Right atrium auricular region (tissue), 2 donors: ENCODE measurements at regions not wholly inside any gene's neighbourhood (a gene's known extent, or its start where the extent isn't known, plus 50 kb on each side); places are given as distances from the start of the nearest gene placed in this dataset.

Experiments
- DNase-seq: peaks from one replicate; pipeline ENCODE4 v3.0.0-alpha.2; 2019; ENCODE audit warnings: low spot score
- H3K27ac ChIP-seq, 2 donors: fragments of 200-600 bp; sonication (generic); 1 replicate in 1 of 2; 2 replicates in 1 of 2; pipeline ENCODE4 v1.5.1; 2016 to 2019
- H3K27me3 ChIP-seq, 2 donors: fragments of 200-600 bp; sonication (generic); one replicate each; pipeline versions ENCODE4 v1.5.1 to v1.6.0; 2017 to 2019
- H3K36me3 ChIP-seq: fragments of 200-600 bp; sonication (generic); one replicate; pipeline ENCODE4 v1.5.1; 2016
- H3K4me1 ChIP-seq, 2 donors: fragments of 200-600 bp; sonication (generic); one replicate each; pipeline versions ENCODE4 v1.5.1 to v1.6.0; 2017 to 2019
- H3K4me3 ChIP-seq, 2 donors: fragments of 200-600 bp; sonication (generic); 1 replicate in 1 of 2; 2 replicates in 1 of 2; pipeline ENCODE4 v1.5.1; 2017 to 2019; ENCODE audit warnings: mild to moderate bottlenecking in 1 of 2, moderate library complexity in 1 of 2
- H3K9me3 ChIP-seq, 2 donors: fragments of 200-600 bp; sonication (generic); one replicate each; pipeline ENCODE4 v1.5.1; 2019
- CTCF ChIP-seq, 2 donors: fragments of 200-600 bp; sonication (generic); IDR thresholded peaks; one replicate each; pipeline ENCODE4 v1.5.1; 2019; ENCODE audit warnings: antibody characterized with exemption in 2 of 2

DNA sequence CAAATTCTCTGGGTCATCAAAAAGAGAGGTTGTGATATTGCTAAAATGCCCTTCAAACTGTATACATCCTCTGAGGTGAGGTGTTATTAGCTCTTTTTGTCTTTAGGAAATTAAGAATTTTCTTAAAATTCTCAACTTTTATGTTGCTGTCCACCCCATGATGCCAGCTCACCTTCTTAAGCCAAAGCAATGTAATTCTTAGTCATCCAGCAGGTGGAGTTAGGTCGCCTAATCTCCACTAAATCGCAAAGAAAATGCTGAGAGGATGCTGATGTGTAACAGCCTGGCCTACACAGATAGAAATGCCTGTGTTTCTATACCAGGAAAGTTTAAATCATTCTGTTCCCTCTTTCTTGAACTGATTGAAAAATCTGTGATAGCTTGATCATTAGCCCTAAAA, 770.2 kb upstream of the ALCAM start:
- no peak overlapping the region for H3K27ac ChIP-seq
- no peaks in the 10 kb centered on the region for H3K9me3 ChIP-seq
- no peak for DNase-seq
- TF ChIP-seq CTCF (IDR thresholded peaks at IDR 0.05), result peak in 1 of 2 donors; percentile 29
- no peaks in the 10 kb centered on the region for H3K4me1 ChIP-seq
- H3K36me3 ChIP-seq, result no peaks in the 10 kb centered on the region
- H3K4me3 ChIP-seq, result no peak overlapping the region
- no peaks in the 10 kb centered on the region for H3K27me3 ChIP-seq

DNA sequence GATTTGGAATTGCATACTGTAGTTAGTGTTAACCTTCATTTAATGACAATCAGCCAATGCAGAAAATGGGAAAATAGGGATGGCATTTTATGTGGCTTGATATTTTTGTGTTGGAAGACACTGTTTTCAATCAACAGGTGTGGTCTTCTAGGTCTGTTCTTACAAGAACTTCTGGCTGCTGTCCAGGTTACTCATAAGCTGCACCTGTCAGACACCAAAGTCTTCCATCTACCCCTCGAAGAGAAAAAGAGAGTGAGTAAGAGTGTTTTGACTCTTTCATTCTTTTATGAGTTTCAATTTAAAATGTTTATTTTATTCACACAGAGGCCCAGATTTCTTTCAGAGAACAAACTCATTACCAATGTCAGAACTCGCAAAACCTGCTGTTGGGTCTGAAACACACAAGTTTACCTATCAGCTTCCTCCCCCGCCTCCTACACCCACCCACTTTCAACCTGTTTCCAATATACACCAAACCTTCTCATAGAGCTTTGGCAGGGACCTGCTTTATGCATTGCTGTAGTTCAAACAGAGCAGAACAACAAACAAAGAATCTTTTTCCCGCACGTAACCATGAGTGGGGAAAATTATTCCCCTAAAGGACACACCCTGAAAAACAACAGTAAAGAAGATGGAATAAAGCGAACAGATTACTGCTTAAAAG, 767.7 kb upstream of the ALCAM start:
- Histone ChIP-seq H3K27ac (no peak overlapping the region), H3K4me3 (no peak overlapping the region), H3K4me1 (no peaks in the 10 kb centered on the region), H3K36me3 (no peaks in the 10 kb centered on the region), H3K9me3 (no peaks in the 10 kb centered on the region), H3K27me3 (no peaks in the 10 kb centered on the region)
- TF ChIP-seq CTCF (IDR thresholded peaks at IDR 0.05), result no peak
- no peak for DNase-seq

DNA sequence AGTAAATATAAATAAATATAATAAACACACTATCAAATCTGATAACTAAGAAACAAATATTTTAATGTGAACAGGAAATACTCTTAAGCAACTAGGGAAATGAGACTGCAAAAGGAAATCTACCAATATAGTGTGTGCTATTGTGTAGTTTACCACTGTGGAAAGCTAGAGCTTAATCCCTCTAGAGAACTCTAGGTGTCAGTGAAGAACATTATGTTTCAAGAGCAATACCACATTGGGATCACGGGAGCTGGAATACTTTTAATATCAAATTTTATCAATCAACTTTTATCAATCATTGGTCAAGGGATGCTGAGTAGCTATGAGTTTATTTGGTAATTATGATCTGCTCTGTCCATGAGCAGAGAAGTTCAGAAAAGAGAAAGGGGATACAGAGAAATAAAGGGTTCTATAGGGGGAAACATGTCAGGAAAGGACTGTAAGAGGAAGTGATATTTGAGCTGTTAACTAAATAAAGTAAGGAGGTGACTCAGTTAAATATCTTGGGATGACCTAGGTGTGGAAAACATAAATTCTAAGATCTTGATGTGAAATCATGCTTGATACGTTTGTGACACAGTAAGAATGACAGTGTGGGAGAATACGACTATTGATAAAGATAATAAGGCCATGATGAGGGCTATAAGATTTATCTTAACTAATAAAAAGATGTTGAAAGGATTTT, 762.2 kb upstream of the ALCAM start:
- H3K4me1 ChIP-seq, result no peaks in the 10 kb centered on the region
- H3K4me3 ChIP-seq, result no peak overlapping the region
- TF ChIP-seq CTCF (IDR thresholded peaks at IDR 0.05), result no peak
- no peaks in the 10 kb centered on the region for H3K36me3 ChIP-seq
- H3K27ac ChIP-seq, result no peak overlapping the region
- no peaks in the 10 kb centered on the region for H3K27me3 ChIP-seq
- DNase-seq, result no peak
- H3K9me3 ChIP-seq, result no peaks in the 10 kb centered on the region

DNA sequence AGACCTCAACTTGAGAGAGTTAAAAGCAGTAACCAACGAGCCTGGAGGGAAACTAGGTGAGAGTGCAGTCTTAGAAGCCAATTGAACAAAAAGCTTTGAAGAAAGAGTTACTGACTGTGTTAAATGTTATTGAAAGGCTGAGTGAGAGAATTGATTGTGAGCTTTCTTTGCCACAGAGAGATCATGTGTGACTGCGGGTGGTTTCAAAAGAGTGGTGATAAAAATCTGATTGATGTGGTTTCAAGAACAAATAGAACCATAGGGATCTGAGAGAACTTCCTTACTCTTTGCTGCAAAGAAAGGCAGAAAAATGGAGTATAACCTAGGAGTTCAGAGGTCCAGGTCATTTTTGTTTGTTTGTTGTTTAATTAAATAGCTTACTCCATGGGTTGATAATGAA, 759.9 kb upstream of the ALCAM start:
- no peak for DNase-seq

GRCh38 chr3:104610730-104611652, 755.7 kb upstream of the ALCAM start:
- H3K4me1 ChIP-seq, result no peaks in the 10 kb centered on the region
- no peak for DNase-seq
- no peak for TF ChIP-seq CTCF (IDR thresholded peaks at IDR 0.05)
- H3K36me3 ChIP-seq, result no peaks in the 10 kb centered on the region
- no peak overlapping the region for H3K4me3 ChIP-seq
- no peaks in the 10 kb centered on the region for H3K9me3 ChIP-seq
- H3K27me3 ChIP-seq, result no peaks in the 10 kb centered on the region
- no peak overlapping the region for H3K27ac ChIP-seq

More for the DNA sequence above, 759.9 kb upstream of the ALCAM start:
- Histone ChIP-seq H3K4me1 (no peaks in the 10 kb centered on the region), H3K9me3 (no peaks in the 10 kb centered on the region), H3K4me3 (no peak overlapping the region), H3K36me3 (no peaks in the 10 kb centered on the region), H3K27ac (no peak overlapping the region), H3K27me3 (no peaks in the 10 kb centered on the region)
- TF ChIP-seq CTCF (IDR thresholded peaks at IDR 0.05), result no peak
